DMS153 treated with DMSO at 0.1 percent for 48 hours (cell line): ENCODE measurements at regions not wholly inside any gene's neighbourhood (a gene's known extent, or its start where the extent isn't known, plus 50 kb on each side); places are given as distances from the start of the nearest gene placed in this dataset.
"Not testable (repeated sequence)": the region's sequence is repeated elsewhere in the genome, so short reads cannot be mapped to it uniquely, and the experiment has no call there.

ENCODE experiments used
- DNase-seq: peaks from one replicate; lab custom pipeline; 2025; ENCODE audit not compliant: unreplicated experiment; lab: John Stamatoyannopoulos, UW

DNA sequence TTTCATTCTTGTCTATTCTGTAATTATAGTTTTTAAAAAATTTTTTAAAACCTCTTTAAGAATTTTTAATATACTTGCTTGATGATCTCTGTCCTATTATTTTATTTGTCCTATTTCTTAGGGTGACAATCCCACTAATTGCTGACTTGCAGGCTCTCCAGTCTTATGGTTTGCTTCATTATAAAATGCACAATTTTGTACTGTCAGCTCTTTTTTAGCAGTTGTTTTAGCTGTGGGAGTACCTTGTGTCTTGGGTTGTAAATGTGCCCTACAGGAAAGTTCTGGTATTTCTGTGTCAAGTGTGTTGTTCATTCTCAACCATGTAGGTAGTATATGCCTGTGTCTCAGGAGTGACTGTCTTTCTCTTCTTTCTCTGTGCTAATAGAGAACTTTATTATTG is 118.2 kb upstream of the IL15 start:
- no peak for DNase-seq

DNA sequence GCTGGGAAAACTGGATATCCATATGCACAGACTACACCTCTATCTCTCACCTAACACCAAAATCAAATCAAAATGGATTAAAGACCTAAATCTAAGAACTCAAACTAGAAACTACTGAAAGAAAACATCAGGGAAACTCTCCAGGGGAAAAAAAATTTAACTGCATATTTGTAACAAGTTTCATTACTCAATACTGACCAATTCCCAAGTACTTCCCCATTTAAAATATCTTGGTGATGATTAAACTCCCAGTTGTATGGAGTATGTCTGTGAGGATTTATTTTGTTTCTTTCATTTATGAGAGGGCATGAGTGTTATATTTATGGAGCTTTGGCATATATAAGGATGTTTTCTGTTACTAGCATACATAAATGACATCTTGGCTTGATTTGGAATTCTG is 112.3 kb upstream of the IL15 start:
- no peak for DNase-seq

DNA sequence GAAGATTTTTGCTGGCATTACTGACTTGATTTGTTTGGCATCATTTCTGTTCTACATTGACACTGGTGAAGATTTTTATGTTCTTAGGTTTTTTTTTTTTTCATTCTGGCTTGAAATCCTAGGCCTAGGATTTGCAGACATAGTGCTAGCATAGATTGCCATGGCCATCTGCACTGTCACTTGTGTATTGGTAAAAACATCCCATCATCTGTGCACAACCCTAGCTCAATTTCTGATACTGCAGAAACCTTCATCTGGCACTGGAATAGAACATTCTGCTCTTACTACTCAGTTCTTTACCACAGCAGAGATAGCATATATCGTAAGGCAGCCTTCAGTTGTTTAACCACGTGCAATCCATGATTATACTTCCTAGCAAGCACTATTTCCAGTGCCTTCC is 111.5 kb upstream of the IL15 start:
- DNase-seq = no peak

DNA sequence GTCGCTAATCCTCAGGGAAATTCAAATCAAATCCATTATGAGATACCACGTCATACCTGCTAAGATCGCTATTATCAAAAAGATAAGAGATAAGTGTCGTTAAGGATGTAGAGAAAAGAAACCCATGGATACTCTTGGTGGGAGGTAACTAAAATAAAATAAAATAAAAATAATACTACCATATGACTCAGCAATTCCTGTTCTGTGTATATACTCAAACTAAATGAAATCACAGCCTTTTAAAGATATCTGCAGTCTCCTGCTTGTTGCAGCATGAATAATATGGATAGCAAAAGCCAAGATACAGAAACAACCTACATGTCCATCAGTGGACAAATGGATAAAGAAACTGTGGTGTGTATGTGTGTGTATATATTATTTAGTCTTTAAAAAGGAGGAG is 105.8 kb upstream of the IL15 start:
- no peak for DNase-seq

DNA sequence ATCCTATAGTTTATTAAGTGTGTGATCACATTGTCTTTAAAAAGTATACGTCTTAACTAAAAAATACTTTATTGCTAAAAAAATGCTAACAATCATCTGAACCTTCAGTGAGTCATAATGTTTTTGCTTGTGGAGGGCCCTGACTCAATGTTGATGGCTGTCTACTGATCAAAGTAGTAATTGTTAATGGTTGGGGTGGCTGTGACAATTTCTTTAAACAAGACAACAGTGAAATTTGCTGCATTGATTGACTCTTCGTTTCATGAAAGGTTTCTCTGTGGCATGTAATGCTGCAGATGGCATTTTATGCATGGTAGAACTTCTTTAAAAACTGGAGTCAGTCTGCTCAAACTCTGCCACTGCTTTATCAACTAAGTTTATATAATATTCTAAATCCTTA is 101.4 kb upstream of the IL15 start:
- no peak for DNase-seq

DNA sequence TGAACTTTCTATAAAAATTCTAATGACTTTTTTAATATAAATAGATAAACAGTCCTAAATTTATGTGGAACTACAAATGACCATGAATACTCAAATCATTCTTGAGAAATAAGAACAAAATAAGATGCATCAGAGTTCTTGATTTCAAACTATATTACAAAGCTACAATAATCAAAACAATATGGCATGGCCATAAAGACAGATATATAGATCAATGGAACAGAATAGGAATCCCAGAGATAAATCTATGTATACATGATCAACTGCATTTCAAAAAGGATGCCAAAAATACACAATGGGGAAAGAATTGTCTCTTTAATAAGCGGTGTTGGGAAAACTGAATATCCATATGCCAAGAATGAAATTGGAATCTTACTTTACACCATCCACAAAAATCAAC is 98.4 kb upstream of the IL15 start:
- no peak for DNase-seq

DNA sequence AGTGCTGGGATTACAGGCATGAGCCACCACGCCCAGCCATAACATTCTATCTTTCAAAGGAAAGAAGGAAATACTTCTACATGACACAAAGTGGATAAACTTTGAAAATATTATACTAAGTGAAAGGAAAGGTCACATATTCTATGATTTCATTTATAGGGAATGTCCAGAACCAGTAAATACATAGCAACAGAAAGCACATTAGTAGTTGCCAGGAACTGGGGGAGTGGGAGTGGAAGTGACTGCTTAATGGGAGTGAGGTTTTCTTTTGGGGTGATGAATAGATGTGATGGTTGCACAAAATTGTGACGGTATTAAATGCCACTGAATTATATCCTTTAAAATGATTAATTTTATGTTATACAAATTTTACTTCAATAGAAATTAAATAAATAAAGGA is 95.7 kb upstream of the IL15 start:
- no peak for DNase-seq

DNA sequence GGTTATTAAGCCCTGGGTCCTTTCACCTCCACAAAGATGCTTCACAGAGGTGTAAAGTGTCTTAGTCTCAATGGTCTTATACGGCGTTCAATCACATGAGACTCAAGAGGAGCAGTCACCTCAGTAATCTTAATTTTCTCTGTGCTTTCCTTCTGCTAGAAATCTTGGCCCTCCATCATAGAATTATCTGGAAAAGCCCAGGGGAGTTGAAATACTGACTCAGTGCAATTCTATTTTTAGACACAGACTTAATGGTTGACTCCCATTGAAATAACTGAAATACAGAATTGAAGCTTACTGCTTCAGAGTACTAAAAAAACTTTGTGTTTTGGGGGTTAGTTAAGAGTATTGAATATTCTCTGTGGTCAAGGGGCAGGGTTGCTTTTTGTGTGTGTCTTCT is 94.5 kb upstream of the IL15 start:
- no peak for DNase-seq

DNA sequence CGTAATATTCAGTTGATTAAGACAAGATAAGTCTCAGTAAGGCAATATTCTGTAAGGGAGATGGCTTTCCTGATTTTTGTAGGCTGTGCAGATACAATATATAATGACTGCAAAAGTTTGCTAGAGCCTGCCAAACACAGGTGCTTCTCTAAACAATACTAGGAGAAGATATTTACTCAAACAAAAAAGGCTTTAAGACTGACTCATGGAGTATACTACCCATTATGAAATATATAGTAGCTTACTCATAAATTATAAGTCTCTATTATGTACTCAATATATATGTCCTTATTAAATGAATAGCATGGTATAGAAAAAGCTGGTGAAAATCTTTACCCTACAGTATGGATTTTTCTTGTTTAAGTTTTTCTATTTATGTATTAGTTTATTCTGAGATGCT is 93.2 kb upstream of the IL15 start:
- no peak for DNase-seq

DNA sequence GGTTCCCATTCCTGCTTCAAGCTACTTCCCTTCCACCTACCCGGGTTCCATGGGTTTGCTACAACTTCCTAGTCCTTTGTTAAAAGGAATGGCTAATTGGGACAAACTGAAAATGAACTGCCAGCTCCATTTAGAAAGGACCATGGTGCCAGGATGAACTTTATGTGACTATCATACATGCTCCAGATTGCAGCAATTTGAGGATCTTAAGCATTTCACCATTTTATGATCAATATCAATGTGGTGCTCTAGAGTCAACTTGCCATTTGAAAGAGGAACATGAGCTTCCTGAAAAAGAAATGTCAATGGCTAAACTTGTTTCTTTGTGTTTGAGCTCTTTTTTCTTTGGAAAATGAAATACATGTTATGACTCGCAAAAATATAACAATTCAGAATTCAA is 92.7 kb upstream of the IL15 start:
- DNase-seq = no peak

DNA sequence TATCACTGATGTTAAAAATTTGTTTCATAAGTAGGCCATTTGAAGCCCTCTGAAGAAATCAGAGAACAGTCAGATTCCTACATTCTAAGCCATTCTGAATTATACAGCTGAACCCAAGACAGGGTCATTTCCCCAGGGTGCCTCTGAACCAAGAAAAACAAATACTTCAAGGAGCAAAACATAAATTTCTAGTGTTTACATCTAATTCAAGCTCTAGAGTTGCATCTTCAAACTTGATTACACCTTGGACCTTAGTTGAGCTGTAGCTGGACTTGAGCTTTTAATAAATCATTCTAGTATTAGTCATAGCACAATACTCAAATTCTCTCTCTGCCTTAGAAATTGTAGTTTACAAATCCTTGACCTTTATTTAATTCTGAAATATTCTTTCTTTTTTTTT is 87.6 kb upstream of the IL15 start:
- no peak for DNase-seq

DNA sequence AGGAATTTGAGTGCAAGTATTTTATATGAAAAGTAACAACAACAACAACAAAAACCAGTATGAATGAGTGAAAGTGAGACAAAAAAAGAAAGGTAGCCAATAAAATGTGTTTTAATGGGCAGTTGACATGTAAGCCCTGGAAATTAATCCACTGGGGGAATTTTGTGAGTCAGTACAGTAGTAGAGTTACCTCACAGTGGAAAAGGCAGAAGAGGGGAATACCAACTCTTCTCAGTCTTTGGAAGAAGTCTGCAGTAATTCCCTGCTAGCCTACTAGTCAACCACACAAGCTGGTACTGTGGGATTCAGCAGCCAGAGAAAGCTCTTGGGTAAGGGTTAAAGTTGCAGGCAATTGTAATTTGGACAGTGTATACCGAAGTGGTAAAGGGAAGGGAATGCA is 76.3 kb upstream of the IL15 start:
- DNase-seq = no peak

DNA sequence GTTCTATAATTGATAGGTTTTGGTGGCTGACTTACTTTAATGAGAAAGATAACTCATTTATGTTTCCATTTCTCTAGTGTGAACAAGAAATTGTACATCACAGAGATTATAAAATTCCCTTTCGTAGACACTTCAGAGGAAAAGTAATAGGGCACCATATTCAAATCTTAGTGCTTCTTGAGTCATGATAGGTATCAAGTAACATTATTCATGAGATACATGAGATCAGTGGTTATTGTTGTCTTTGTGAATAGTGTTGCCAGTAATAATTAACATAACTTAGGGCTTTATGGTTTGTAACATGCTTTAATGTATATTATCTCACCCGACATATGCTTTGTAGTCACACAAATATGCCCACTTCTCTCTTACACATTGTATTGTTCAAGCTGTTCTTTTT is 73.7 kb upstream of the IL15 start:
- no peak for DNase-seq

DNA sequence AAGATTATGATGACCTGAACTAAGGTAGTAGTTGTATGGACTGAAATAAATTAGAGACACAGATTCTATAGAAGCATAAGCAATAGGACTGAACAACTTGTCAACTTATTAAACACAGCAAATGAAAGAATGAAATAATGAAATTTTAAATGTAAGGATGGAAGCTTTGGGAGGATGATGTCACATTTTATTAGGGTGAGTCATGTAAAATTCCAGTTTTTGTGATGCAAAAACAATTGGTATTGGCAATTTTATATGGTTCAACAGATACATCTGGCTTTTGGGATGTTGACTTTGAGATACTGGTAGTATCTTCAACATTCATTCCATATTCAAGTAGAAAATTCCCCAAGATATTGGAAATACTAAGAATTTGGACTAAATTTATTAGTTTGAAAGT is 72.7 kb upstream of the IL15 start:
- no peak for DNase-seq

DNA sequence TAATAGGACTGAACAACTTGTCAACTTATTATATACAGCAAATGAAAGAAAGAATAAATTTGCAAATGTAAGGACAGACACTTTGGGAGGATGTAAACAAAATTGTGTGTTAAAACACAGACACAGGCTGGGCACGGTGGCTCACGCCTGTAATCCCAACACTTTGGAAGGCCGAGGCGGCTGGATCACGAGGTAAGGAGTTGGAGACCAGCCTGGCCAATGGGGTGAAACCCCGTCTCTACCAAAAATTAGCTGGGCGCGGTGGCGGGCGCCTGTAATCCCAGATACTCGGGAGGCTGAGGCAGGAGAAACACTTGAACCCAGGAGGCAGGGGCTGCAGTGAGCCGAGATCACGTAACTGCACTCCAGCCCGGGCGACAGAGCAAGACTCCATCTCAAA is 71.4 kb upstream of the IL15 start:
- DNase-seq = not testable (repeated sequence)

DNA sequence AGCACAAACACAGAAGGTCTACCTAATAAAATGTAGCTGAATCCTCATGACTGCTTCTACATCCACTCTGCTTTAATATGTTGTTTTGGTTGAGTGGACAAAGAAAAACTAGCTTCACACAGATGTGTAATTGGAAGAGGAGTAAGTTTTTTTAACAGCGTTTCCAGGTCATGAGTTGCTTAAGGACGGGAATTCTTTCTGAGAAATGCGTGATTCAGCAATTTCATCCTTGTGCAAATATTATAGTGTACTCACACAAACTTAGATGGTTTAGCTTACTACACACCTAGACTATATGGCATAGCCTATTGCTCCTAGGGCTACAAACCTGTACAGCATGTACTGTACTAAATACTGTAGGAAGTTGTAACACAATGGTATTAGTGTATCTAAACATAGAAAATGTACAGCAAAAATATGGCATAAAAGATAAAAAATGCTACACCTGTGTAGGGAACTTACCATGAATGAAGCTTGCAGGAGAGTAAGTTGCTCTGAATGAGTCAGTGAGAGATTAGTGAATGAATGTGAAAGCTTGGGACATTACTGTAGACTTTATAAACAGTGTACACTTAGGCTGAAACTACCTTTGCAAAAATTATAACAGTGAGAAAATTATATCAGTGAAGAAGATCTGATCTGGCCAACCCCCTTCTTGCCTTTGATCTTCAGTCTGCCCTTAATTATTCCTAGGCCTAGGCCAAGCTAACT is 70.8 kb upstream of the IL15 start:
- no peak for DNase-seq

DNA sequence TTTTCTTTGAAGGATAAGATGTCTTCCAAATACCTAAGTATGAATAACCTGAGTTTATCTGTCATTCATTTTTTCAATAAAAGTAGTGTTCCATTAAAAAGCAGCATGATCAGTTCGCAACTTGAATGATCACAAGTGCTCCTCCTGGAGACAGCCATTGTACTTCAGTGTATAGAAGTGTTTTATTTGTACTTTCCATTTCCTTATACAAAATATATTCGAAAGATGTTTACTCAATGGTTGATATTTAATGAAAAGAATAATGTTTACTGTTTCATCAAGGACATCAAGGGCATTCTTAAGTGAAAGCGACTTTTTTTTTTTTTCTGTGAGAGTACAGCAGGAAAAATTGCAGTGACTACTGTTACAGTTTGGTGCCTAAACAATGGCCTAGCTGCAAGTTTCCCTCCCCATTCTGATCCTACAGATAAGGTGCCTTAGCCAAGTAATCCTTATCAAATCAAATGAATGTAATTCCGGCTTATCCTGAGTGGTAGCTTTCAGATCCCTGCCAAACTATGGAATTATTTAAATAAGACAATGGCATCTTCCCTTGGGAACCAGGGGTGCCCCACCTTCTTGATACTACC is 69.0 kb upstream of the IL15 start:
- DNase-seq = no peak

DNA sequence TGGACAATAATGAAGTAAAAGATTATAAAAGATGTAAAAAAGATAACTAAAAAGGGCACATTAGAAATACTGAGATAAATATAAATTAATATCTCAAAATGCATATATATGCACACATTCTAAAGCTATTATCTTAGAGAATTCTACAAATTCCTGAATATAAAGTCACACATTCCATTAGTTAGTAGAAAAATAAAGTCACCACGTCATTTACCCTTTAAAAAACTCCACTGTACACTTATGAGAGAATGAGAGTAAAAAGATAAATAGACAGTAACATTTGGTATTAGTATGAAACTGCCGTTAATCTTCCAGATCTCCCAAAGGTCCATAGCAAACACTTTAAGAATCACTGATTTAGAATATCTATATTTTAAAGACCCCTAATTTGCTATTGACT is 67.2 kb upstream of the IL15 start:
- DNase-seq = no peak

DNA sequence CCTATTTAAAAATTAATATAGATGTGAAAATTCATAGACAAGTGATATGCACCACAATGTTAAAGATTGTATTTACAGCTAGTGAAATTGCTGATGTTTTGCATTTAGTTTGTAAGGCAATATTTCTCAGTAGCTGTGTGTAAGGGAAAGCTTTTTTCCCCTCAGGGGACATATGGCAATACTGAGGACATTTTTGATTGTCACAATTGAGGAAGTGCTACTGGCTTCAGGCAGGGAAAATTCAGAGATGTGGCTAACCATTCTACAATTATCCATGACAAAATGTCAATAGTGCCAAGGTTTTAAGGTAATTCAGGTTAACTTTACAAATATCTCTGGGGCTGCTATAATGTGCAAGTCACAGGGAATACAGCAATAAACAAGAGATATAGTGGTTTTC is 66.1 kb upstream of the IL15 start:
- no peak for DNase-seq

DNA sequence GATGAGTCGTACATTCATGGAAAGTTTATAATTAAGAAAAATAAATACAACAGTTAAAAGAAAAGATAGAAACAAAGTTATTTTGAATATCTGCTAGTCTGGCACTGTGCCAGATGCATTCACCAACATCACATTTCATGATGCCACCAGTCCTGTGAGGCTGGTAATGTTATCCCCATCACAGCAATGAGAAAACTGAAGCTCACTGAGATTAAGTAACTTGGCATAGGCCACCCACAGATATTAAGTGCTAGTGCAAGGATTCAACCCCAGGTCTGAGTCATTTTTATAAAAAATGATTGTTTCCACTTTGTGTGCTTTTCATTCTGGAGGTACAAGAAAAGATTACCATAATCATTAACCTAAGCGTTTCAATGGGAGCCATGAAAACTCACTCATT is 65.0 kb upstream of the IL15 start:
- DNase-seq = no peak

DNA sequence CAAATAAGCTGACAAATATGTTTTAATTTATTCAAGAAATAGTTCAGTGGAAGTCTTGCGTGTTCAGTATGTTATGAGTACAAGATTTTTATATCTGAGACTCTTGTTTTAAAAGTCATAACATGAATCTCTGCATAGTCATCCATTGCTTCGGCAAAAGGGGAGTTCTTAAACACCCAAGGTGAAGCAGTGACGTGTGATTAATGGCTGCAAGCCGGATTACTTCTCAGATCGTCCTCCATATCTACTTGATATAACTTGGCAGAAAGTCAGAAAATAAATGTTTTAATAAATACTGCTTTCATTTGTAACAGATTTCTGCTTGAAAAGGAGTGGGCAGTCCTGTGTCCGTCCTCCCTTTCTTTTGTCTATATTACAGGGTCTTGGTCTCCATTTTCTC is 64.6 kb upstream of the IL15 start:
- DNase-seq = no peak

DNA sequence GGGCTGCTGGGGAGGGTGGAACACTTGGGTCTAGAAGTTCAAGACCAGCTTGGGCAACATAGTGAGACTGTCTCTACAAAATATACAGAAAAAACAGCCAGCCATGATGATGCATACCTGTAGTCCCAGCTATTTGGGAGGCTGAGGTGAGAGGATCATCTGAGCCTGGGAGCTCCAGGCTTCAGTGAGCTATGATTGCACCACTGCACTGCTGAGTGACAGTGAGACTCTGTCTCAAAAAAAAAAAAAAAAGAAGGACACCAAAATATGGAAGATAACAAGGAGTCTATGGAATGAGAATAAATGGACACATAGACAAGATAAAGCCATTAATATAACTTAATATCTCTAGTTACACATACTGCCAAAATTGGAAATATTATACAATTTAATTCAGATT is 62.7 kb upstream of the IL15 start:
- DNase-seq = no peak

DNA sequence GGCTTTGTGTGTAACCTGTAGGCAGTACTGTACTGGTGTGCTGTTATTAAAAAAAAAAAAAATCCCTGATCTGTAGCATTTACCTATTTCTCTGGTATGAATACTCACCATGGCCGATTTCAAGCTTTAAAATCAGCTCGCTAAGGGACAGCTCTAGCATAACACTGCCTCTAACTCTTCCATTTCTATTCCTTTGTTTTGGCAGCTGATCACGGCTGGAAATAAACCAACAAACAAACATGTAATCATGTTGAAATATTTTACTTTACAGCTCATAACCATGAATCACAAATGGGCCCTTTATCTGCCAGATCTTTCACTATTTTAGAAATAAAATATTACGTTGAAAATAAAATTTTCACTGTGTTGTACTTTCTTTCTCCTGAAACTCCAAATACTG is 60.5 kb upstream of the IL15 start:
- DNase-seq = no peak
